ENCODE measurements at regions not wholly inside any gene's neighbourhood (a gene's known extent, or its start where the extent isn't known, plus 50 kb on each side); places are given as distances from the start of the nearest gene placed in this dataset.

DNA sequence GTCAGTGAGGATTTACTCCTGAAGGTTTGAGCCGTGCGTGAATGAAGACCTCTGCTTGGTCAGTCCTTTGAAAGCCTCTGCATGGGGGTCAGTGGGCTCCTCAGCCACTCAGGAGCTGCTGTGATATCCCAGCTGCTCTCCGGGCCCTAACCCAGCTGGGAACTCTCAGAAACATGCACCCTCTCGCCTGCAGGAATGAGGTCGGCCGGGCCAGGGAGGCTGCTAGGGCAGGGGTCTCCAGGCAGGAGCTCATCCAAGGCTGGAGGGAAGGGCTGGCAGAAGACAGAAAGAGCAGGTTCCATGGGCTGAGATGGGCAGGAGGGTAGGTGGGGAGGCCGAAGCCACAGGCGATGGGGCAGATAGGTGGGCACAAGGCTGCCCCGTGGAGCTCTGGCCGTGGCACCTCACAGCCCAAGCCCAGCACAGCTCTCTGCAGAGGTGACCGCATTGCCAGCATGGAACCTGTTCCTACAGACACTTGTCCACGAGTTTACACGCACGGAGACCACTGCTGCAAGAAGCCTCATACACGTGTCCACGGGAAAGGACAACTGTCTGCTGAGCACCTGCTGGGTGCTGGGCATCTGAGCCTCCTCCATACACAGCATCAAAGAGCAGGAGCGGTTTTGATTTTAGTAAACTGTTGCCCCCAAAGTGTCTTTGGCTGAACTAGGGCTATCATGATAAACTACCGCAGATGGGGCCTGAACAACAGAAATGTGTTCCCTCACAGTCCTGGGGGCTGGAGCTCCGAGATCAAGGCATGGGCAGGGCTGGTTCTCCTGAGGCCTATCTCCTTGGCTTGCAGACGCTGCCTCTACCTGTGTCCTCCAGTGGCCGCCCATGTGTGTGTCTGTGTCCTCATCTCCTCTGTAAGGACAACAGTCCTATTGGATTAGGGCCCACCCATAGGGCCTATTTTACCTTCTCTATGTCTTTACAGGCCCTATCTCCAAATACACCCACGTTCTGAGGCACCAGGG is 85.2 kb upstream of the ADAMTS2 start:
- no peak for DNase-seq (ENCODE audit: low spot score)

DNA sequence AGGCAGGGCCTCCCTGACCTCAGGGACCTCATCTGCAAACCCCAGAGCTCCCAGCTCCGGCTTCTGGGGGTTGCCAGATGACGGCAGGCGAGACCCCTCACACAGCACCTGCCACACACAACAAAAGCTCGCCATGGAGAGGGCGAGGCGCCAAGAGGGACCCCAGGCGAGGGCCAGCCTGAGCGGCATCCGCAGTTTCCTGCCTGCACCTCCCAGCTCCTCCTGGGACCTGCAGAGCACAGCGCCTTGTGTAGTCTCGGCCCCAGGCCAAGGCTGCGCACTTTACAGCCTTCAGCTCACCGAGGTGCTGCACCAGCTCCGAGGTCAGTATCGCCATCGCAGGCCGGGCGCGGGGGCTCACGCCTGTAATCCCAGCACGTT is 82.4 kb upstream of the ADAMTS2 start:
- DNase-seq (ENCODE audit: low spot score): no peak

DNA sequence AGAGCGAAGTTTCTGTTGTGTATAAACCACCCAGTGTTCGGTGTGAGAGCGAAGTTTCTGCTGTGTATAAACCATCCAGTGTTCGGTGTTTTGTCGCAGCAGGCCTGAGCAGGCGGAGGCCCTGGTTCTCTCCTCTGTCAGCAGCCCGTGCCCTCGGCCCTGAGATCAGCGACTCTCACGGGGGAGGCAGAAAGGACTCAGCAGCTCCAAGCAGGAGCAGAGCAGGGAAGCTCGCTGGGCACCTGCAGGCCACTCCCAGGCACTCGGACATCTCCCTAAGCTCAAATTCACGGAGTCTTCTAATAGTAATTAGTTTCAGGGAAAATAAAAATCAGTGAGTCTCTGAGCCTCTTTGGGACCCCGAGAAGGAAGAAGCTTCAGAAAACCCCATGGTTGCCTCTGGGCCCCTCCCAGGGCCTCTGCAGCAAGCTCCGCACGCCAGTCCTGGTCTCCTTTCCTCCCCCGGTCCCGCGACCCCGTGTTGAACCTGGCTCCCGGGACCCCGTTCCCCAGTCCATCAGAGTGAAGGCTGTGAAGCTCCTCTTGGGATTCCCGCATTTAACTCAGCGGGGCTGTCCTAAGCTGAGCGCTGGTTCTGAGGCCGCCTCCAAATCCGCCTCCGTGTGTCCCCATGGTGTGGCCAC is 81.9 kb upstream of the ADAMTS2 start:
- DNase-seq (ENCODE audit: low spot score): no peak

DNA sequence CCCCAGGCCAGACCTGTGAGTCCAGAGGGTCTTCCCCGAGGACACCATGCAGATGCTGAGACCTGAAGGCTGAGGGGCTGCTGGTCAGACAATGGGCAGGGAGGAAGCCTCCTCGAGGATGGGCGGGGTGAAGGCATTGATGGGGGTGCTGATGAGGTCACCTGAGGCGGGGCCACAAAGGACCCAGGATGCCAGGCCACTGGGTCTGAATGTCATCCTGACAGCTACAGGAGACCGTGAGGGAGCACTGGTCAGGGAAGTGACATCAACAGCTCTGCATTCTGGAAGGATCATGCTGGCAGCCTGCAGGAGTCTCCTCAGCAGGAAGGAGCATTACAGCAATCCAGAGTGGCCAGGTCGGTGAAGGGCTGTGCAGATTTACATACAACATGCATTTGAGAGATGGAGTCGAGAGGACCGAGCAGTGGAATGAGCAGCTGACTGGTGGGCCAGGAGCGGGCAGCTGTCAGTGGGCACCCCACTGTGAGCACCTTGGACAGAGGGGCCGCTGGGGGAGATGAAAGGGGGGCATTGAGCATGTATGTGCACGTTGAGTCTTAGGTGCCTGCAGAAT is 77.7 kb upstream of the ADAMTS2 start:
- DNase-seq (ENCODE audit: low spot score): no peak

DNA sequence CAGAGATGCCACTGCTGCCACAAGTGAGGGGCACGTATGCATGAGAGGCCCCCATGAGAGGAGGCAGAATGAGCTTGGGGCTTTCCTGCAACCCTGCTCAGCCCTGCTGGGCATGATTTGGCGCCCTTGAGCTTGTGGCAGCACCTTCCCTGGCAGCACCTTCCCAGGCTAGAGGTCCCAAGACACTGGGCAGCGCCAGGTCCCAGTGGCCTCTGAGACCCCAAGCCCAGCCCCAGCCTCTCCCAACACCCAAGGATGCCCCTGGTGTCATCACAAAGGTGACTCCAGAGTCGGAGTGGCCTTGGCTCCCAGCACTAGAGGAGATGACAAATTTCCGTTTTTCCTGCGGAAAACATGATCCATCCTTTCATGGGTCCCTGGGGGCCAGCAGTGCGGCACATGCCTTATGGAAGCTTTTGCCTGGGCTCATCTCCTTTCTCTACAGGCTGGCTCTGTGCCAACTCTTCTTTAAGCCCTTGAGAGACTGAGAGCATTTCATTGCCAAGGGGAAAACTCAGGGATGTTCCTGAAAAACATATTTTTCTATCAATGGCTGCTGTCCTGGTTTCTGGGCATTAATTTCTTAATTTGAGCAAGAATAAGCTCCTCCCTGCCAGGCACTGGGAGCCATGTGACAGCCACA is 77.1 kb upstream of the ADAMTS2 start:
- no peak for DNase-seq (ENCODE audit: low spot score)

DNA sequence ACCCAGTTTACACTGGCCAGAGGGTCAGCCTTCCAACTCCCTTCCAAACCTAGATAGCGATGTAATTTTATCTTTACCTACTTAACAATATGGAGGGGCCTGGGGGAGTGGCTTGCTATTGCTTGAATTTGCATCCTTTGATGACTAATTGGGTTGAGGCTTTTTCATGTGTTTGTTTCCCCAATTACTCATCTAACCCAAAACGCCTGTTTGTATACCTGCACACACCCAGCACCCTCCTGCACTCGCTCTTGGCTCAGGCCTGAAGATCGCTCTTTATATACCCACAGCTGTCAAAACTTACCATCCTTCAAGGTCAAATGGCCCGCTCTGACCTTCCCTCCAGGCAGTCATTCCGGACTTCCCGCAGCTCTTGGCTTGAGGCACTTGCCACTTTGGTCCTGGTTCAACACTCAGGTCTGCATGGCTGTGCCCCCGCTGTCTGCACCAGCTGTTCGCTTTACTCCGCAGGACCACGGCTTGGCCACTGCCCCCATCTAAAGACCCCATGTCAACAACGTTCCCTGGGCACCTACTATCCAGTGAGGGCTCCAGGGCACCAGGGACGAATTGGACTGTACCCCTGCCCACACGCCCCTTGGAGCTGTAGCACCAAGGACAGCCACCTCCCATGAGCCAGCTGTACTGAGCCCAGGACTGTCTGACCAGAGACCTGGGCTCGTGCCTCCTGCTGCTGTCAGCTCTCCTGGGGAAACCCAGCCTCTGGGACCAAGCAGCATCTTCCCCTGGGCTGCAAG is 76.1 kb upstream of the ADAMTS2 start:
- DNase-seq (ENCODE audit: low spot score): no peak

DNA sequence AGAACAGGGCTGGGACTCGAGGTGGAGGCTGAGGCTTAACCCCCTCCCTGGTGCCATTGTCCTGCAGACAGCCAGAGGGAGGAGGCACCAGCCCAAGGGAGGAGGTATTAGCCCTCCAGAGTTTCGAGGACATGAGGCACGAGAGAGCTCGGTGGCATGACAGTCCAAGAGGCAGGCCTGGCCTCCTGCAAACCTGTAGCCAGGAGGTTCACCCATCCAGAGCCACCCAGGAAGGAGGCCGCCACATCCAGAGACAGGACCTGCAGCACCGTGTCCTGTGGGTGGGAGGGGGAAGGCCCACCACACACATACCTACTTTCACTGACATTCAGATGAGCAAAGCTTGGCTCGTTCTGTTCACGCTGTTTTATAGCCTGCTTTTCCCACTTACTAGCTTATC is 75.2 kb upstream of the ADAMTS2 start:
- DNase-seq (ENCODE audit: low spot score): no peak

DNA sequence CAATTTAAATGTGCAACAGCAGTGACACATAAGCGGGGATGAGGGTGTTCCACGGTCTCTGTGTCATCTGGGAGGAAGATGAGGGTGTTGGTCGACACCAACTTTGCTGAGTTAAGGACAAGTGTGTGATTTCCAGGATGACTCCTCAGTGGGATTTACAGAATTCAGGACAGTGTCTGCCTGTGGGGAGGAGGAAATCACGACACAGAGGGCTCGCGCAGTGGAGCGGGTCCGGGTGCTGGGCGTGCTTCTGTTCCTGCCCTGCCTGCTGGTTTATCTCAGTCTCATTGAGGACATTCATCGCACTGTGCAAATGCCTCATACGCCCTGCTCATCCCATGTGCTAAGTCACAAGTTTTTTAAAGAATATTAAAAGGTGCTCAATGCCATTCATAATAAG is 73.7 kb upstream of the ADAMTS2 start:
- no peak for DNase-seq (ENCODE audit: low spot score)

DNA sequence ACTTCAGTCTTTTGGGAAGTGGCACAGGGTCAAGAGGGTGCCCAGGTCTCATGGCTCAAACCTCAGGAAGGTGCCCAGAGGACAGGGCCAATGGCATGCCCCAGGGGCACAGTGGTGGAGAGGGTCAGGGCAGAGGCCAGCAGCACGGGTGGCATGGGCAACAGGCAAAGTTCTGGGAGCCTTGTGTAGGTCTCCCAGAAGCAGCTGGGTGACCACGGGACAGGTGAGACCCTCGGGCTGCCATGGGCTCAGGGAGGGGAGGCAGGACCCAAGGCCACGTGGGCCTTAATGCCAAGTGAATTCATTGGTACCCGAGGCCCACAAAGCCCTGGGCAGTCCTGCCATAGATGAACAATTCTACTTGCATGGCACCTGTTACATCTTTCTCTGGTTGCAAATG is 72.4 kb upstream of the ADAMTS2 start:
- no peak for DNase-seq (ENCODE audit: low spot score)

DNA sequence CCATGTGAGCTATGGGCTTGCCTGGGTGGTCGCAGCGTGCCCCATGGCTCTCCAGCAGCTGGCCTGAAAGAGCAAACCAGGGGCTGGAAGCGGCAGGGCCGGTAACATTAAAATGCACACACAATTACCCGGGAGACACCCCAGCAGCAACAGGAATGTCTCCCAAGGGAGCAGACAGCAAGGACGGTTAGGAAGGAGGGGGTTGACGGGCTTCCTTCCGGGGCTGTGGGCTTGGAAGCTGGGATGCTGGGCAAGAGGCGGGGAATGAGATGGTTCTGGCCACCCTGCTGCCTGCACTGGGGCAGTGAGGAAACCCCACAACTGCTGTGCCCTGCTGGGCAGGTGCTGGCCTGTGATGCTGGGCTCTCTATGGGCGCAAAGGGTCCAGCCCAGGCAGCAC is 71.8 kb upstream of the ADAMTS2 start:
- DNase-seq (ENCODE audit: low spot score): no peak

DNA sequence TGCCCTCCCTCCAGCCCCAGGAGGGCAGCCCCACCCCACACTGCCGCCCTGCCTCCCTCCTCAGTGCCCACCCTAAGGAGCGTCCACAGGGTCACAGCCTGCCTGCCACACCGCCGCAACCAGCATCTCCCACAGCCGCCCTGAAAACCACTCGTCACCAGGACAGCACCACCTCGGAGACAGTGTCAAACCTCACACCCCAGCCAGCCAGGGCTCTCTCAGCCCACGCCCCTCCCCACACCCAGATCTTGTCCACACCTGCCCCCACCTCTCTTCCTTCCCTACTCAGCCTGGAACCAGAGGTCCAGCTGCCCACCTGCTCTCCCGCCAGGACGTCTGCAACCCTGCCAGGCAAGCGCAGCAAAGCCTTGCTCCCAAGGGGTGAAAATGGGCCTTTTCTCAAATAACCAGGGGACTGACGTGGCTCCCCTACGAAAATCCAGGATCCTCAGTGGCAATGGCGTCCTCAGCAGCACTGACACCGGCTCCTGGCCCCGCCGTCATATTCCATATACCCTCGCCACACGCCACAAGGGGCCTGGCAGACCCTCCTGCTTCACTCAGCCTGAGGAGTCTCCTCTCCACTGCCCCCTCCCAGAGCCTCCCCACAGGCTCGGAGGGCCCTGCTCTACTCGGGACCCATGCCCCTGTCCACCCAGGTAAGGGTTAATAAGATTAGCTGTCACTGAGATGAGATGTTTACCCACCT is 71.0 kb upstream of the ADAMTS2 start:
- no peak for DNase-seq (ENCODE audit: low spot score)

DNA sequence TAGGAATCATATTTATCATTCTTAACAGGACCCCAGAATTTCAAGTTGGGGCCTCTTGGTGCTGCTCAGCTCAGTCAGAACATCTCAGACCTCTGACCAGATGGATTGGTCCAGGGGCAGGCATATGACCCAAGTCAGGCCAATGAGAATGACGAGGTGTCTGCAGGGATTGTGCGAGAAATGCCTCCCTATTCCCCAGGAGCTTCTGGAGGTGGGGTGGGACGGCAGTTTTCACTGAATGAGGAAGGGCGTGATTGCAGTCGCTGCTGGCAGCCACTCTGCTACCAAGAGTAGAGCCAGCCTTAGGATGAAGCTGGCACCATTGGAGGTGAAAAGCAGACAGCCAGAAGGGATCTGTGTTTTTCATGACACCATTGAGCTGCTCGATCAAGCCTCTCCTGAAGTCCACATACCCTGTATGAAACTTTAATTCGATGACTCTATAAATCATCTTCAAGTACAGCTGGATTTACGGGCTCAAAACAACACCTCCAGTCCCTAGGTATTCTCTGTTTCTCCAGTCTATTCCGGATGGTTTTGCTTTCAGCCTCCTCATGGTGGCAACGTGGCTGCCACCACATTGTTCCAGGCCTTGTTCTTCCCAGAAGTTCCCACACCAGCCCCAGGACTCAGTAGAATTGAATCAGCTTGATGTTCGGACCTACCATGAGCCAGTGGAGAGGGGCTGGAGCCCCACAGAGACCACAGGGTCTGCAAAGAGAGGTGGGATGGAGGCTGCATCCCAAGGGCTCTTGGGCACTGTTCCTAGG is 70.2 kb upstream of the ADAMTS2 start:
- no peak for DNase-seq (ENCODE audit: low spot score)

DNA sequence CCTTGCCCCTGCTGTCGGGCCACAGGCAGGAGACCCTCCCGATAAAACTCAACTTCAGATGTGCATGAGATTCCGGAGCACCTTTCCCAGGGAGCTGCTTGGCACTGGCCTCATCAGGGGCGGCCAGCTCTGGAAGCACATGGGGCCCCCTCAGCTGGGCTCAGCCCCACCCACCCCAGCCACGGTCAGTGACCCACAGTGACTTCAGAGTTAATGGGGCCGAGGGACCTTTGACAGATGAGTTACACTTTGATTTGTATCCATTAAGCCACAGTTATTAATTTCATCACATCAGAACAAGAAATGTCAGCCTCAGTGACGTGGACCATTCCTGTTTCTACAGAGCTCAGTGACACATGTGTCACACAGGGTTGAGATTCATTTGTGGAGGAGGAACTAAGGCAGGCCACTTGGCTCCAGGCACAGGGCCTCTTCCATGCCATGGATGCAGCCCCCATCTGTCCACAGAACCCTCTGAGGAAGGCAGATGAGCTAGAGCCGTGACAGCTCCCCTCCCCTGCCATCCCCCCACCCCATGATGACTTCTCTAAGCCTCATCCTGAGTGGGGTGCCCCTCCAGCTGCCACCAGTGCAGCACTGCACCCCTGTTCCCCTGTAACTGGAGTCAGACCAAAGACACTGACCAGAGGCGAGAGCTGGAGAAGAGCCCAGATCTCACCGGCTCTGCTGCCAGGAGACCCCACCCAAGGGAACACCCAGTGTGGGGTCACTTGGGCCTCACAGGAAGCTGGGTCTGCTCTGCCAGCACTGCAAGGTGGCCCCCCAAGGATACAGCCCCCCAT is 69.4 kb upstream of the ADAMTS2 start:
- DNase-seq (ENCODE audit: low spot score): no peak

DNA sequence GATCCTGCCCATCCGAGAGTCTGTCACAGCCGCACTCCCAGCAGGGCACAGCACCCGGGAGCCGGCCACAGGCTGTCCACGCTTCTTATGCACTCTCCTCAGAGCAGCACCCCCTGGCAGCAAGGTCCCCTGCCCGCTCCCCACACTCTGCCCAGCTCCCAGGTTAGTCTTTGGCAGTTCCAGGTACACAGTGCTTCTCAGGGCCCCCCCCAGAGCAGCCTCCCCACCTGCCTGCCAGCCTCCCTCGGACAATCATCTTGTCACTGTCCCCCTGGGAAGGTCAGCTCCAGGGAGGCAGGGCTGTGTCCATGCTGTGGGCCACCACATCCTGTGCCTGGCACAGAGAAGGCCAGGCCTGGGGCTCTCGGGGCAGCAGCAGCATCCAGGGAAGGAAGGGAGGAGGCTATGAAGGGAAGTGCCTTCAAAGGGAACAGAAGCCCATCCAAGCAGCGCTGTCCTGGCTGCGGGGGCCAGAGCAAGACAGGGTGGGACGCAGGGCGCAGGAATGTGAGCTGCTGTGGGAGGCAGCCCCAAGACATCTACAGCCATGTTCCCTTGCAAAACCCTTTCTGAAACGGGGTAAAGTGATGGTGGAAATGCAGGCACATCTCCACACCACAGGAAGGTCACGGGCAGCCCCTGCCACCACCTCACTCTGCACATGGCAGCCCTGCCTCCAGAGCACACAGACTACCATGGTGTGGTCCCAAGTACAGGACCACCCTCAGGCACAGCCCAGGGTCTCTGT is 68.6 kb upstream of the ADAMTS2 start:
- no peak for DNase-seq (ENCODE audit: low spot score)

DNA sequence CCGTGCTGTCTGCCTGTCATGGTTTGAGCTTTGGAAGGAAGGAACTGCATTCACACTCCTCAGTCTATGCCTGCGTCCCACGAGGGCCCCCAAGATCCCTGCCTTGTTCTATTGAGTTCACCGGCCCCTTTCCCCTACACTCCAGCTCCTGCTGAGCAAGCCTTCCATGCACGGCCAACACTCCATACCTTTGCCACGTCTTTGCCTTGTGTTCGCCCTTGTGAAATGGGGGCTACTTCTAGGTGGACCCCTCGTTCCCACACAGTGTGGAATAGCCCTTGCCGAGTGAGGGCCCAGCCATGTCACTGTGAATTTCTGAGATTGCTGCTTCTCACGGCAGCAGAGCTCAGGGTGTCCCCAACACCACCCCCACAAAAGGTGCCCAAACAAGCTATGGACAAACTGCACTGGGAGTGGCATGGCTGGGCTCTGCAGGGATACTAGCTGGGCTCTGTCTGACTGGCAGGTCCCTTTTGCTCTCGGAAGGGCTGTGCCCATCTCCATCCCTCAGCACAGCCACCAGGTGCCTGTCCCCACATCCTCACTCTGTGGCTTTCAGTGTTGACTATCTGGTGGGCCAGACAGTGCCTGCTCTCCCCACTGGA is 67.9 kb upstream of the ADAMTS2 start:
- no peak for DNase-seq (ENCODE audit: low spot score)

DNA sequence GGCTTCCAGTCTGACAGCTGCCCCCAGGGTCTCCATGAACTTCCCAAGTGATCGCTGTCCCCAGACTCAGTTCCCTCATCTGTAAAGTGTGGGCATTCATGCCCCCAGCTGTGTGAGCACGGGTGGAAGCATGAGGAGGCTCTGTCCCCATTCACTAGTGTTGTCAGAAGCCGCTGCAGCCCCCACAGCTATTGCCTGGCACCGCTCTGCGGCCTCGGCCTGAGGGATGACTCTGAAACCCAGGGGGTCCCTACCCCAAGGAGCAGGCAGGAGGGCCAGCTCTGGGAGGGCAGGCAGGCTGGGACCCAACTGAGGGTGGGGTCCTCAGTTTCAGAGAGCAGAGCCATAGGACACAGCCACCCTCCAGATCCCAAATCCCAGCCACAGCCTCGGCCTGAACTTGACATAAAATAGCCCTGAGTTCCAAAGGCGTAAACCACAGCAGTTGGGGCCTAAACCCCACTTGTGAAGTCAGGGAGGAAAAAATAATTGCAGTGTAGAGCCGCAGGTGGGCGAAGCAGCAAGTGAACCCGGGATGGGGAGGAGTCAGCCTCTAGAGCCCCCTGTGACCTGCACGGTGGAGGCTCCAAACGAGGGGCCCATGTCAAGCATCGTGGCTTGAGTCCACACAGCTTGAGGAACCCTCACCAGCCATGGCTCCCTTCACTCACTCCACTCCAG is 66.0 kb upstream of the ADAMTS2 start:
- DNase-seq (ENCODE audit: low spot score): no peak

DNA sequence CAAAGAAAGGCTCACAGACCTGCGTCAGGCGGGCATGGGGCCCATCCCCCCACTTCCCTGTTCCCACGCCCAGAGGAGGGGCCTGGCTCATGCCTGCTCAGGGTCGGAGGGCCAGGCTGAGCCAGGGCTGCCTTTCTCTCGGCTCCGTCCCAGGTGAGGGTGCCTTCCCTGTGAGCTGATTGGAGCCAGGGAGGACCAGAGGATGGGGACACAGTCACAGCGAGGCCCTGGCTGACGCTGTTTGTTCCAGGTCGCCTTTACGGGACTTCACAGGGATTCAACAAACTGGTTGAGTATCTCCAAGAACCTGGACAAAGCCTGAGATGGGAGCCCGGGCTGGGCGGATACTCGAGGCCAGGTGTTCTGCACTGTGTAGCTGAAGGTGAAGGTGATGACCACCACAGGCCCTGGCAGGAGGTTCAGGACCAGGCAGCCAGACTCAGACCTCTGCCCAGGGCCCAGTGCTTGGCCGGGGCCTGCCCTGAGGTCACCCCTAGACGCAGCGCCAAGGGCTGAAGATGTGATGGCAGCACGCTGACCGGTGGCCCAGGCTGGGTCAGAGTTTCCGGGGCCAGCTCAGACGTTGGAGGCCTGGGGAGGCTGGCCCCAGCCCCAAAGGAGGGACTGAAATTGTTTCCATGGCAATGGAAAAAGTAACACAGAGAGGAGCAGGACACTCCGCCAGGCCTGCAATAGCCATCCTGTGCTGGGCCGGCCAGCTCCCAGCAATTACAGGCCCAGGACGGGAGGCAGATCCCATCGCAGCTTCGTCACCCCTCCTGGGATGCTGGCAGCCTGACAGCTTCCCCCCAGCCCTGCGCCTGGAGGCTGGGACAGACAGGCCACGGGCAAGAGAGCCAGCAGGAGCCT is 65.3 kb upstream of the ADAMTS2 start:
- no peak for DNase-seq (ENCODE audit: low spot score)
